Motor neuron (in vitro differentiated cells): ENCODE measurements at regions not wholly inside any gene's neighbourhood (a gene's known extent, or its start where the extent isn't known, plus 50 kb on each side); places are given as distances from the start of the nearest gene placed in this dataset.

Experiments used
- ATAC-seq, 8 experiments: fragments of 200-7000 bp; cut with Tn5 transposase; replicated peaks in 6 of 8; 2 replicates each; pipeline ENCODE4 v1.8.0; 2021; ENCODE audit warnings: mild to moderate bottlenecking in 8 of 8, moderate library complexity in 8 of 8
- H3K27ac ChIP-seq, 2 donors: fragments of 250-450 bp; sonication (Bioruptor Pico); 2 replicates each; pipeline ENCODE4 v1.9.0; 2021; ENCODE audit warnings: antibody characterized with exemption in 2 of 2, mild to moderate bottlenecking in 2 of 2, moderate library complexity in 1 of 2
- H3K4me1 ChIP-seq, 2 donors: fragments of 250-450 bp; sonication (Bioruptor Pico); replicated peaks in 1 of 2; 2 replicates each; pipeline ENCODE4 v1.6.1; 2021; ENCODE audit warnings: antibody characterized with exemption in 2 of 2, mild to moderate bottlenecking in 2 of 2, moderate library complexity in 1 of 2
- H3K4me3 ChIP-seq, 5 donors: fragments of 250-450 bp; sonication (Bioruptor Pico); 2 replicates each; pipeline ENCODE4 v1.9.0; 2021; ENCODE audit warnings: antibody characterized with exemption in 5 of 5, mild to moderate bottlenecking in 5 of 5, moderate library complexity in 4 of 5
- WGBS, 10 experiments: fragments of 450-650 bp; shearing (Covaris generic); methylation state at CpG; one replicate each; pipeline ENCODE4 v1.0.0; 2022; 5-methylcytosine and 5-hydroxymethylcytosine counted together
- in situ Hi-C, 9 experiments: fragments of 400-800 bp; cut with MboI; loops; one replicate each; pipeline ENCODE4 v1.15.0; 2021; ENCODE audit warnings: low sequenced_read_pairs in 9 of 9, low pct_unique_long_range_greater_than_20kb in 2 of 9; ENCODE audit not compliant: unreplicated experiment in 9 of 9

DNA sequence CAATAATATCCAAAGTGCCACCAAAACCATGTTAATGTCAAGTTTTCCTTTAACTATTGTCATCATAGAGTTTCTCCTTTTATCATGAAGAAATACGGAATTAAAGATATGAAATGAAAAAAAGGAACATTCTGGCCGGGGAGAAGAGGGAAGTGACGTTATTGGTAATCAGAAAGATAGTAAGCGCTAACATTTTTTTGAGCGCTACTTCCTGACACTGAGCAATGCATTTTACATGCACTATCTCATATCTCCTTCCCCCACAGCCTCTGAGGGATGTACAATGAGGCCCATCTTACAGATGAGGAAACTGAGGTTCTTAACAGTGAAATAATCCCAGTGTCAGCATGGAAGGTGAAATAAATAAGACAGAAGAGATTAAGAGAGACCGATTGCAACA, 410.9 kb downstream of the SOX9 start:
- WGBS, 10 experiments, result 80 to 100% (median 95%) methylated on average over 1 to 6 of the region's 6 CpGs
- Histone ChIP-seq H3K27ac (no peak overlapping the region), H3K4me1 (peaks cover 22% of the 10 kb centered on the region in 2 donors), H3K4me3 (no peak overlapping the region)
- in situ Hi-C loops, result loop anchor here (10.0 to 25.0 kb wide), 7 partner anchors 394 to 1897 kb away; partner anchors contain the start of gene SOX9 (in 1 of the 9)
- ATAC-seq, result no peak

DNA sequence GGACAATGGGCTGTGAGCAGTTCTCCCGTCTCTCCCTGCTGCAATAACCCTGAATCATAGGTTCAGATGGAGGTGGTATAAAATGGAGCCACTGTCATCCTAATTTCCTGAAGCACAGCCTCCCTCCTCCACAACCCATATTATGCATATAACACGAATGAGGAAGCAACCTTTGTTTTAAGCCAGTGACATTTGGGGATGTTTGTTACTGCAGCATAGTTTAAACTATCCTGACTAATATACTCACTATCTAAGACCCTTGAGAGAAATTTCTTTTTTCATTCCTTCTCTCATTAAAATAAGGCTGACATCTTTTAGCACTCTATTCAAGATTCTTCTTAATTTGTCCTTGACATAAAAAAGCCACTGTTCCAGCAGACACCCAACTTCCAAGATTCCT, 413.4 kb downstream of the SOX9 start:
- WGBS, 10 experiments, result 71 to 100% (median 90%) methylated on average over 1 to 2 of the region's 2 CpGs; no CpG with 5 or more reads in 5 of the 10 experiments
- no peak overlapping the region for H3K4me3 ChIP-seq
- peaks cover 34 to 35% of the 10 kb centered on the region in 2 donors for H3K4me1 ChIP-seq
- ATAC-seq, result no peak
- in situ Hi-C loops, result loop anchor here (10.0 to 25.0 kb wide), 7 partner anchors 397 to 1899 kb away; partner anchors contain the start of gene SOX9 (in 1 of the 9)
- H3K27ac ChIP-seq, result no peak overlapping the region

DNA sequence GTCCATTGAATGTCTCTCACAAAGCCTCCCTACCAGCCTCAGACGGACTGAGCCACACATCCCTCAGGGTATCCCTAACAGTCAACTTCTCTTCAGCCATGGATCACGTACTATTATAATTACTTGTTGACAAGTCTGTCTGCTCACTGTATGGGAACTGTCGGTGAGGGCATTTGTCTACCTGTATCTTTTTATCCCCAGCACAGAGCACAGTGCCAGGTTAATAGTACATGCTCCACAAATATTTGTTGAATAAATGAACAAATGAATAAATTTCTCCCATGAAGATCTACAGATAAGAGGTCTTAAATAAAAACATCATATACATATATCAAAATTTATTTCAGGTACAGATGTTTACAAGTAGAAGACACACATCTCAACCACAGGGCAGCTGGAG, 414.0 kb downstream of the SOX9 start:
- Histone ChIP-seq H3K4me3 (no peak overlapping the region), H3K27ac (no peak overlapping the region), H3K4me1 (peaks cover 31 to 32% of the 10 kb centered on the region in 2 donors)
- 60 to 100% (median 97%) methylated on average over 1 to 3 of the region's 3 CpGs; no CpG with 5 or more reads in 4 of the 10 experiments for WGBS, 10 experiments
- in situ Hi-C loops, result loop anchor here (10.0 to 25.0 kb wide), 7 partner anchors 397 to 1900 kb away; partner anchors contain the start of gene SOX9 (in 1 of the 9)
- no peak for ATAC-seq

DNA sequence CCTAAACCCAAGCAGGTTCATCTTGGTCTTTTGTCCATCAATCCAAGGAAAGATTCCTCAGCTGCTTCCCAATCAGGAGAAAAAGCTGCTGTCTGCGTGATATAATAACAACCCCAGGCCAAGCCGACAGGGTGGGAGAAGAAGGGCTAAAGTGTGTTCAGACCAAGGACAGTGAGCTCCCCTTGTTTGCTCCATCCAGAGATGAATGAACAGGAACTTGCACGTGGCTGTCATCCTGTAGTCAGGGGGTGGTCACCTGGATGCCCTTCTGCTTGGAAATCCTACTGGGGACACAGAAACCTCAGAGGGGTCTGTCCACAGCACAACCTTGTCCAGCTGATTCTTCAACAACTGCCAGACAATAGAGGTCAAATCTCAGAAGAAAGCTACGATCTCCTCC, 414.5 kb downstream of the SOX9 start:
- Histone ChIP-seq H3K4me1 (peaks cover 25 to 30% of the 10 kb centered on the region in 2 donors), H3K27ac (no peak overlapping the region), H3K4me3 (no peak overlapping the region)
- 60 to 100% (median 88%) methylated on average over 1 to 3 of the region's 4 CpGs; no CpG with 5 or more reads in 2 of the 10 experiments for WGBS, 10 experiments
- no peak for ATAC-seq
- in situ Hi-C loops, result loop anchor here (10.0 to 25.0 kb wide), 7 partner anchors 398 to 1901 kb away; partner anchors contain the start of gene SOX9 (in 1 of the 9)

DNA sequence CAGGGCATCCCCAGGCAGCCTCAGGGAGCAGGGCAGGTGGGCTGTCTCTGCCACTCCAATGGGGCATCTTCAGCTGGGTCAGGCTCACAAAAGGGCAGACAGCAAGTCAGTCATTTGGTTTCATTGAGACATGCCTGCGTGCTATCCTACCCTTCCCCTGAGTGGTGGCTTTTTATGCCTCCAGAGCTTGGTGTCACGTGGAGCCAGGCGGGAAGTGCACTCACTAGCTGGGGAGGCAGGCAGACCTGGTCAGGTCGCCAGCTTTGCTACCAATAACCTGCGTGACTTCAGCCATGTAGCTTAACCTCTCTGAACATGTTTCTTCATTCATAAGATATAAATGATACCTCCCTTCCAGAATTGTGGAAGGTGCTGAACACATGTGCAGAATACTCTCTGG, 415.0 kb downstream of the SOX9 start:
- no peak for ATAC-seq
- in situ Hi-C loops, result loop anchor here (10.0 to 25.0 kb wide), 7 partner anchors 398 to 1901 kb away; partner anchors contain the start of gene SOX9 (in 1 of the 9)
- Histone ChIP-seq H3K4me1 (peaks cover 22 to 27% of the 10 kb centered on the region in 2 donors), H3K27ac (no peak overlapping the region), H3K4me3 (no peak overlapping the region)
- WGBS, 10 experiments, result 83 to 100% (median 96%) methylated on average over 1 to 4 of the region's 5 CpGs; no CpG with 5 or more reads in 5 of the 10 experiments

DNA sequence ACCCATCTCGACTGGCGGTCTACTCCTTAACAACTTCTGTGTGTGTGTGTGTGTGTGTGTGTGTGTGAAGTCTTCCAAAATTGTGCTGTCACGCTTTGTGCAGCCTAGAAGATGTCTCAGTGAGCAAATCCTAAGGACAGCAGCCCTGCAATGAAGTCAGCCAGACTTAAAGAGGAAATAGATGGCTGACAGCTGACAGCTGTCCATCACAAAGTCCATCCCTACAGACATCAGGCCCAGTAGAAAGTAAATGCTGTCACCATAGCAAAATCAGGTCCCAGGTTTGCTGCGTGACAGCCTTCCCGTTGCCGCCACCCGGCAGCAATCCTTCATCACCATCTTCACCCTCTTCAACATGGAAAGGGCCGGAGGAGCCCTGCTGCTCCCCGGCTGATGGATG, 416.0 kb downstream of the SOX9 start:
- H3K4me3 ChIP-seq, result no peak overlapping the region
- 43 to 93% (median 61%) methylated on average over 3 to 7 of the region's 9 CpGs; no CpG with 5 or more reads in 6 of the 10 experiments for WGBS, 10 experiments
- H3K27ac ChIP-seq, result no peak overlapping the region
- peaks cover 22 to 27% of the 10 kb centered on the region in 2 donors for H3K4me1 ChIP-seq
- in situ Hi-C loops, result loop anchor here (10.0 to 25.0 kb wide), 7 partner anchors 399 to 1902 kb away; partner anchors contain the start of gene SOX9 (in 1 of the 9)
- ATAC-seq, result no peak

DNA sequence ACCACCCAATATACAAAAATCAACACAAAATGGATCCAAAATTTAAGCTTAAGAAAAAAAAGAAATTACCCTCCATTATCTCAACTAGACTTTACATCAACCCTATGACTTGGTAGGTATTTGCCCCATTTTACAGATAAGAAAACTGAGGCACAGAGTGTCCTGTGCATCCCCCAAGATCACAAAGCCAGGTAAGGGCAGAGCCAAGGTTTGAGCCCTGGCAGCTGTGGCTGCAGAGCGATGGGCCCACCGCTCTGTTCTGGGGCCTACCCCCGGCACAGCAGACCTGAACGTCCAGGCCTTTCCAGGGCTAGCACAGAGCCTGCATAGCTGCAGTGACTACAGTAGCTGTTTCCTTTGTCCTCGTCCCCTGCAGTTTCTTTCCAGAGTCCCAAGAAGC, 417.6 kb downstream of the SOX9 start:
- Histone ChIP-seq H3K4me1 (peaks cover 22 to 27% of the 10 kb centered on the region in 2 donors), H3K27ac (peak overlapping the region in 1 of 2 donors; percentile 43), H3K4me3 (no peak overlapping the region)
- 40 to 95% (median 82%) methylated on average over 1 to 4 of the region's 5 CpGs; no CpG with 5 or more reads in 5 of the 10 experiments for WGBS, 10 experiments
- peak in 1 of 8 experiments; percentile 4 for ATAC-seq
- in situ Hi-C loops, result loop anchor here (10.0 to 25.0 kb wide), 7 partner anchors 401 to 1904 kb away; partner anchors contain the start of gene SOX9 (in 1 of the 9)

DNA sequence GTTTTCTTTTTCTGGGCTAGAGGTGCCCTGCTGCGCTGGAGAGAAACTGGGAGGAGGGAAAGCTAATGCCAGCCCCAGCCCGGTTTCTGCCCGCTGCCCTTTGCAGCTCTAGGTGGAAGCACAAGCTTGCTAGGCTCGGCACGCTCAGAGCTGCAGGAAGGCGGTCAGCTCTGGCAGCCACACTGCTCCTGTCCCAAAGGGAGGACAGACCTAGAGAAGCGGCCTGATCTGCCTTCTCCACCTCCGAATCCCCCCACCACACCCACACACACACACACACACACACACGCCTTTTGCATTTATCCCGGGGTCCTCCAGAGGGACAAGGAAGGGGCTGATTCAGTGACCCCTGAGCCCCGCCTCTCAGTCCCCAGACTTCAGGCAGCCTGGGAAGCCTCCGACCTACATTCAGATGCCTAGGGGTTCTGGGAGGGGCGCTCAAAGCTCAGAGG, 418.1 kb downstream of the SOX9 start:
- in situ Hi-C loops, result loop anchor here (10.0 to 25.0 kb wide), 7 partner anchors 402 to 1904 kb away; partner anchors contain the start of gene SOX9 (in 1 of the 9)
- WGBS, 10 experiments, result 20 to 100% (median 62%) methylated on average over 1 to 7 of the region's 13 CpGs; no CpG with 5 or more reads in 6 of the 10 experiments
- peak in 5 of 8 experiments; percentile 23 to 55 (median 45) for ATAC-seq
- Histone ChIP-seq H3K4me1 (peaks cover 22 to 27% of the 10 kb centered on the region in 2 donors), H3K4me3 (no peak overlapping the region), H3K27ac (peak overlapping the region in 1 of 2 donors; percentile 43)

DNA sequence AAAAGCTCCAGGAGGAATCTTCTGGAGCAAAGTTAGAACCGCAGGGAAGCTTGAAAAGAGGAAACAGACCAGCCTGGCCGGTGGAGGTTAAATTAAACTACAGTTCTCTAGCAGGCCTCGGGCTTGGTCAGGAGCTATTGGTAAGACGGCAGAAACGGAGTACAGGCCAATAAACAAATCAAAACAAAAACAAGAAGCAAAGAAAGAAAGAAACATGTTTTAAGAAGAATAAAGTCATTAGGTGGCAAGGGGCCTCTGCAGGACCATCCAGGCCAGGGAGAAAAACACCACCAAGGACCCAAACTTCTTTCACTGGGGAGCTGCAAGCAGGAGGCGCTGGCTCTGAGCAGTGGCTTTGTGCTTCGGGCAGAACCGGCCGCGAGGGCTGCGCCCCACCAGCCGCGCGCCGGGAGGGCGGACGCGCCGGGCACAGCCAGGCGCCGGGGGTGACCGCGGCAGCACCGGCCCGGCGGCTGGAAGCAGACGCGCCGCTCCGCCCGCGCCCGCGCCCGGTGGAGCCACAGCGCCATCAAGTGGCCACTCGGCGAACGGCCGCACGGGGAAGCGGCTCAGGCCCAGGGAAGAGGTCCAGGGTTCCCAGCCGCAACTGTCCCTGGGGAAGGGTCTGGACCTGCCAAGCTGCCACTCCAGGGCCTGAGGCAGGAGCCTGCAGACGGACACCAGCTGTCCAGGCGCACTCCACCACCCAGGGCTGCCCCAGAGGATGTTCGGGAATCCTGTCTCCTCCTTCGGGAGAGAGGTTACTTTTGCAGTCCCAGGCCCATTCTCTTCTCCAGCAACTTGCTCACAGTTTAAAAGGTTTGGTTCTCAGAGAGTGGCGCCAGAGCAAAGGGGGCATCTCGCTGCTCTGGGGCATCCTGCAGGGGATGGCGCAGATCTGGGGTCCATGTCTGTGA, 419.4 kb downstream of the SOX9 start:
- peak; percentile 90 to 99 (median 94) for ATAC-seq
- in situ Hi-C loops, result loop anchor here (10.0 to 25.0 kb wide), 7 partner anchors 403 to 1905 kb away; partner anchors contain the start of gene SOX9 (in 1 of the 9)
- H3K27ac ChIP-seq, result no peak overlapping the region
- WGBS, 10 experiments, result 11 to 73% (median 19%) methylated on average over 1 to 10 of the region's 50 CpGs
- peaks cover 22 to 27% of the 10 kb centered on the region in 2 donors for H3K4me1 ChIP-seq
- H3K4me3 ChIP-seq, result peak overlapping the region in 3 of 5 donors; percentile 13 to 18 (median 15)

DNA sequence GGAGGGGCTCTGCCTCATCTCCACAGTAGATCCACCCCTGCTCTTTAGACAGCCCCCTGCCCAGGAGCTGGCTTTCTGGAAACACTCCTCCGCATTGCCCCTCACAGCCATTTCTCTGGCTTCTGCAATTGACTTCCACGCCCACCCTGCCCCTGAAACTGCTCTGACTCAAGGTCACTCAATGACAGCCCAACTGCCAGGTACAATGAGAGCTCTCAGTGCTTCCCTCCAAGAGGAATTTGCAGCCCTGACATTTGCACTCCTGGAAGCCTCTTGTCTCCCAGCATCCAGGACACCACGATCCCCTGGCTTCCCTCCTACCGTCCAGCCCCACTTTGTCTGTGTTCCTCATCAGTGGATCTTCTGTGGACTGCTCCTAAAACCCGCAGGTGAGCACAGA, 421.5 kb downstream of the SOX9 start:
- Histone ChIP-seq H3K4me1 (peaks cover 10 to 16% of the 10 kb centered on the region in 2 donors), H3K27ac (no peak overlapping the region), H3K4me3 (no peak overlapping the region)
- 40 to 95% (median 82%) methylated on average over 1 to 4 of the region's 5 CpGs; no CpG with 5 or more reads in 4 of the 10 experiments for WGBS, 10 experiments
- ATAC-seq, result no peak
- in situ Hi-C loops, result loop anchor here (10.0 to 25.0 kb wide), 7 partner anchors 405 to 1908 kb away; partner anchors contain the start of gene SOX9 (in 1 of the 9)

DNA sequence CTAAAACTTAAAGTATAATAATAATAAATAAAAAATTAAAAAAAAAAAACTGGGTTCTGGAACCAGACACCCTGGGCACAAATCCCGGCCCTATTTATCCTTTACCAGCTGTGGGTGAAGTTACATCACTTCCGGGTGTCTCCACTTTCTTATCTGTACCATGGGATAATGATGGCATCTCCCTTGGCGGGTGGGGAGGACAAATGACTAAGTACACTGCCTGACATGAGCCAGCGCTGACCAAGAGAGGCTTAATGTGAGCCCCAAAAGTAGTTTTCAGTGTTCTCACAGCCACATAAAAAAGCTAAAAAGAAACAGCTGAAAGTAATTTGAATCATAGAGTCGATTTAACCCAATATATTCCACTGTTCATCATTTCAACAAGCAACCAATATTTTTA, 424.9 kb downstream of the SOX9 start:
- Histone ChIP-seq H3K27ac (no peak overlapping the region), H3K4me3 (no peak overlapping the region), H3K4me1 (no peaks in the 10 kb centered on the region)
- in situ Hi-C loops, result loop anchor here (10.0 to 25.0 kb wide), 7 partner anchors 408 to 1911 kb away; partner anchors contain the start of gene SOX9 (in 1 of the 9)
- ATAC-seq, result no peak
- WGBS, 10 experiments, result 0 to 100% (median 54%) methylated on average over 2 to 5 of the region's 5 CpGs; no CpG with 5 or more reads in 2 of the 10 experiments

DNA sequence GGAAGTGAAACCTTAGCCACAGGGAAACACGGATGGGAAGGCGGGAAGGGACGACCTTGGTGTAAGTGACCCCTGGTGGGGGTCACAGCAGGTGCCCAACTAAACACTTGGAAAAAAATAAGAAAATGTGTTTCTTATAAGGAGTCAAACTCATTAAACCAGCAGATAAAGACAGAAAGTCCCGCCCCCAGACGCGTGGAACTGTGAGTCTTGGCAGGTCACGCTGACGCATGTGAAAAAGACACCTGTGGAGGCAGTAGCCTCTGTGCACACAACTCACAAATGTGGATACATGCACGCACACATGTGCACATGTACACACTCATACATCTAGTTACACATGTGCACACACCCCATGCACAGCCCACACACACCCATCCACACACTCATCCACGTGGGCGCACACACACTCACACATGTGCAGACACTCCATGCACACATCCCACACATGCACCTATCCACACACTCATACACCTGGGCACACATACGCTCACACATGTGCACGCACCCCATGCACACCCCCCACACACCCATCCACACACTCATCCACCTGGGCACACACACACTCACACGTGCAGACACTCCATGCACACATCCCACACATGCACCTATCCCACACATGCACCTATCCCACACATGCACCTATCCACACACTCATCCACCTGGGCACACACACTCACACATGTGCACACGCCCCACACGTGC, 432.4 kb downstream of the SOX9 start:
- peaks cover 7 to 11% of the 10 kb centered on the region in 2 donors for H3K4me1 ChIP-seq
- H3K4me3 ChIP-seq, result no peak overlapping the region
- no peak overlapping the region for H3K27ac ChIP-seq
- in situ Hi-C loops, result loop anchor here in 6 of 9 experiments (25.0 kb wide), 2 partner anchors 634 to 809 kb away; partner anchors contain the start of gene COG1 (in 5 of the 6)
- WGBS, 10 experiments, result 90 to 100% (median 100%) methylated on average over 2 to 5 of the region's 16 CpGs; no CpG with 5 or more reads in 5 of the 10 experiments
- ATAC-seq, result no peak
